ENCODE measurements at regions not wholly inside any gene's neighbourhood (a gene's known extent, or its start where the extent isn't known, plus 50 kb on each side); places are given as distances from the start of the nearest gene placed in this dataset.

- ChIA-PET POLR2A (no interaction called here), CTCF (interaction anchor here (0.9 to 3.8 kb wide), 3 partner anchors 32 to 248 kb away, joined by 3 to 19 read pairs (median 4); partner anchors contain the start of gene GPX8), RAD21 (ENCODE audit: low non-redundant PET in 1 of 2, low total read pairs in 2 of 2, uncharacterized antibody in 2 of 2, unreplicated experiment in 2 of 2) (no interaction called here)
- DNase-seq (ENCODE audit: low read depth, low spot score) (no peak), ATAC-seq (no peak)
- intact Hi-C loops (cut with micrococcal nuclease) = no loop called here
- H3K9me3 ChIP-seq (ENCODE audit: control insufficient read depth in 1 of 2, insufficient read depth in 1 of 2, low read depth in 1 of 2, low read length in 2 of 2) = no peaks in the 10 kb centered on the region
- H2AFZ ChIP-seq (ENCODE audit: low read depth, low read length, poor library complexity, severe bottlenecking) = no peak overlapping the region
- H3K36me3 ChIP-seq (ENCODE audit: control insufficient read depth in 1 of 2, insufficient read depth in 2 of 2, low read length in 2 of 2) = no peaks in the 10 kb centered on the region
- H3K9me2 ChIP-seq (ENCODE audit: insufficient read depth) = no peaks in the 10 kb centered on the region
- no TSS peak for BruUV-seq (replicated peaks)
- no peak overlapping the region for H3K9ac ChIP-seq (ENCODE audit: low read length)
- H3K79me2 ChIP-seq (ENCODE audit: insufficient read depth, low read length) = no peaks in the 10 kb centered on the region
- H4K20me1 ChIP-seq (ENCODE audit: insufficient read depth) = no peaks in the 10 kb centered on the region
- H3K27ac ChIP-seq (ENCODE audit: low read depth, low read length) = no peak overlapping the region
- TF ChIP-seq ELF1 (IDR thresholded peaks at IDR 0.05; ENCODE audit: borderline replicate concordance, low read depth) = no peak
- TF ChIP-seq JUND (IDR thresholded peaks at IDR 0.05) = no peak
- no peak for TF ChIP-seq FOSL1 (IDR thresholded peaks at IDR 0.05; ENCODE audit: low read depth)
- TF ChIP-seq, protein P1, sequence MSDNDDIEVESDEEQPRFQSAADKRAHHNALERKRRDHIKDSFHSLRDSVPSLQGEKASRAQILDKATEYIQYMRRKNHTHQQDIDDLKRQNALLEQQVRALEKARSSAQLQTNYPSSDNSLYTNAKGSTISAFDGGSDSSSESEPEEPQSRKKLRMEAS (IDR thresholded peaks at IDR 0.05) = no peak
- no peak for TF ChIP-seq ATF3 (IDR thresholded peaks at IDR 0.05)
- no peak for TF ChIP-seq EZH2 (IDR thresholded peaks at IDR 0.05)
- no peak overlapping the region for H3K4me3 ChIP-seq (replicated peaks in 1 of 2; ENCODE audit: low read depth in 1 of 2, low read length in 2 of 2)
- H3K27me3 ChIP-seq (ENCODE audit: insufficient read depth, low read length) = peaks cover 67% of the 10 kb centered on the region
- H3K4me1 ChIP-seq (ENCODE audit: control insufficient read depth in 1 of 2, insufficient read depth in 2 of 2, low read length in 2 of 2) = no peaks in the 10 kb centered on the region
- H3K4me2 ChIP-seq (ENCODE audit: low read length) = no peak overlapping the region
Observed at GRCh38 chr5:54912021-54912420, 73.4 kb downstream of the ESM1 start.

DNA sequence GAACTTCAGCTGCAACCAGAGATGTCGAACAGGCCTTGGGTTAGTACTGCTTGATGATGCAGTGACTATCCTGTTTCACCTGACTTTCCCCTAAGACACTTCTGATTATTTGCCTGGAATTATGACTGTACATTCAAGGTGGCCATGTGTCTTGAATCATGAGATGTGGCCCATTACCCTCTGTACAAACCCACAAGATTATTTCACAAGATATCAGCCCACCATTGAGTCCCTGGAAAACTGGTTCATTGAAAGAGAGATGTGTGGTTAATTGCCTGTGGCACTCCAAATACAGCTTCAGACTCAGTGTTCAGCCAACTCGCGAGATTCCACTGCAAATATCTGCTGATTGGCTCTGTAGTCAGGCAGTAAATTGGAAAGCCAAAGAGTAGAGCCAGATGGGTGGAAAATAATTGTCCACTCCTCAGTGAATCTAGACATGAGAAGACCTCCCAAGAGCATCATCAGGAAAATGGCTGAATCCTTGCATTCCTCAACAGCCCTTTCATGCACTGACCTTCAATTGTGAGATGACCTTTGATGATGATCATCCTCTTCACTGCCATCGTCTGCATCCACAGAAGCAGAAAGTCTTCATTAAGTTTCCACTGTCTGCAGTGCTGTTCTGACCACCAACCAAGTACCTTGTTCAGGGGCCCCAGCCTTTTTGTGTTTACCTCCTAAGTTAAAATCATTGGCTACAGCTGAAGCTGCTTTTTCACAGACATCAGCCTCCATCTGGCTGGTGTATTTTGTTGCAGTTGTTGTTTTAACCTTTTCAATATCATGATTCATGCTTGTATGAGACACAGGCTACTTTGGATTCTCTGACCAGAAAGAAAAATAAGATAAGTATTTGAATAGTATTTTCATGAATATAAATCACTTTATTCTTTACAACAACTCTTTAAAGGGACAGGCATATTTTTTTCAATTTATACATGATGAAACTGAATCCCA is 75.2 kb downstream of the ESM1 start:
- intact Hi-C loops (cut with micrococcal nuclease) = no loop called here
- Histone ChIP-seq H3K4me1 (ENCODE audit: control insufficient read depth in 1 of 2, insufficient read depth in 2 of 2, low read length in 2 of 2) (no peaks in the 10 kb centered on the region), H3K36me3 (ENCODE audit: control insufficient read depth in 1 of 2, insufficient read depth in 2 of 2, low read length in 2 of 2) (no peaks in the 10 kb centered on the region), H4K20me1 (ENCODE audit: insufficient read depth) (no peaks in the 10 kb centered on the region), H3K9me3 (ENCODE audit: control insufficient read depth in 1 of 2, insufficient read depth in 1 of 2, low read depth in 1 of 2, low read length in 2 of 2) (no peaks in the 10 kb centered on the region), H3K9me2 (ENCODE audit: insufficient read depth) (no peaks in the 10 kb centered on the region), H3K4me2 (ENCODE audit: low read length) (no peak overlapping the region), H3K4me3 (replicated peaks in 1 of 2; ENCODE audit: low read depth in 1 of 2, low read length in 2 of 2) (no peak overlapping the region), H3K9ac (ENCODE audit: low read length) (no peak overlapping the region), H2AFZ (ENCODE audit: low read depth, low read length, poor library complexity, severe bottlenecking) (no peak overlapping the region), H3K27me3 (ENCODE audit: insufficient read depth, low read length) (peaks cover 59% of the 10 kb centered on the region), H3K27ac (ENCODE audit: low read depth, low read length) (no peak overlapping the region), H3K79me2 (ENCODE audit: insufficient read depth, low read length) (no peaks in the 10 kb centered on the region)
- DNase-seq (ENCODE audit: low read depth, low spot score) (no peak), ATAC-seq (no peak)
- no TSS peak for BruUV-seq (replicated peaks)
- RAD21 ChIA-PET (ENCODE audit: low non-redundant PET in 1 of 2, low total read pairs in 2 of 2, uncharacterized antibody in 2 of 2, unreplicated experiment in 2 of 2) = no interaction called here
- CTCF ChIA-PET = interaction anchor here (1.2 to 8.1 kb wide), 3 partner anchors 34 to 249 kb away, joined by 4 to 139 read pairs (median 19); partner anchors contain the start of gene GPX8
- POLR2A ChIA-PET = no interaction called here
- TF ChIP-seq FOSL1 (IDR thresholded peaks at IDR 0.05; ENCODE audit: low read depth) (no peak), ATF3 (IDR thresholded peaks at IDR 0.05) (no peak), ZNF274 (IDR thresholded peaks at IDR 0.05; ENCODE audit: low read depth, low read length) (no peak), ZBTB33 (IDR thresholded peaks at IDR 0.05; ENCODE audit: extremely low read depth, insufficient replicate concordance, low read length) (no peak), JUND (IDR thresholded peaks at IDR 0.05) (no peak), TCF7L2 (IDR thresholded peaks at IDR 0.05; ENCODE audit: borderline replicate concordance, extremely low read depth, insufficient read depth, insufficient read length) (no peak), SIN3A (IDR thresholded peaks at IDR 0.05; ENCODE audit: low read depth) (no peak), SRF (IDR thresholded peaks at IDR 0.05; ENCODE audit: low read depth) (no peak), POLR2A (IDR thresholded peaks at IDR 0.05; ENCODE audit: borderline replicate concordance, extremely low read depth, insufficient read depth, insufficient read length) (no peak)

All from HCT116 (cell line).